HUES48 (cell line): ENCODE measurements at regions not wholly inside any gene's neighbourhood (a gene's known extent, or its start where the extent isn't known, plus 50 kb on each side); places are given as distances from the start of the nearest gene placed in this dataset.

ENCODE experiments used
- H3K27ac ChIP-seq: one replicate; pipeline ENCODE4 v1.7.0; 2013; ENCODE audit warnings: low read depth, low read length, inconsistent platforms
- H3K27me3 ChIP-seq: 2 replicates; pipeline ENCODE4 v1.6.1; 2013; ENCODE audit warnings: mild to moderate bottlenecking, low read length; ENCODE audit not compliant: control insufficient read depth, insufficient read depth
- H3K36me3 ChIP-seq: 2 replicates; pipeline ENCODE4 v1.6.1; 2013; ENCODE audit warnings: low read length; ENCODE audit not compliant: control insufficient read depth, insufficient read depth
- H3K4me1 ChIP-seq: 2 replicates; pipeline ENCODE4 v1.6.1; 2013; ENCODE audit warnings: mild to moderate bottlenecking, low read length; ENCODE audit not compliant: control insufficient read depth, insufficient read depth
- H3K4me3 ChIP-seq: 2 replicates; pipeline ENCODE4 v1.5.1; 2013; ENCODE audit warnings: mild to moderate bottlenecking, low read depth, low read length
- H3K9ac ChIP-seq: 2 replicates; pipeline ENCODE4 v1.6.1; 2013; ENCODE audit warnings: mild to moderate bottlenecking, low read depth, low read length, moderate library complexity
- H3K9me3 ChIP-seq: 2 replicates; pipeline ENCODE4 v1.6.1; 2013; ENCODE audit warnings: low read length; ENCODE audit not compliant: control insufficient read depth, insufficient read depth

GRCh38 chr1:209095627-209096595, 487.6 kb upstream of the CAMK1G start:
- Histone ChIP-seq H3K27me3 (no peaks in the 10 kb centered on the region), H3K27ac (no peak overlapping the region), H3K4me3 (no peak overlapping the region), H3K9ac (no peak overlapping the region), H3K4me1 (no peaks in the 10 kb centered on the region), H3K9me3 (no peaks in the 10 kb centered on the region), H3K36me3 (no peaks in the 10 kb centered on the region)

GRCh38 chr1:209100460-209100859, 483.1 kb upstream of the CAMK1G start:
- no peak overlapping the region for H3K4me3 ChIP-seq
- H3K9ac ChIP-seq, result no peak overlapping the region
- peaks cover 8% of the 10 kb centered on the region; the same call in 1 of the 2 replicates for H3K4me1 ChIP-seq
- no peaks in the 10 kb centered on the region for H3K27me3 ChIP-seq
- no peaks in the 10 kb centered on the region for H3K9me3 ChIP-seq
- no peaks in the 10 kb centered on the region for H3K36me3 ChIP-seq
- no peak overlapping the region for H3K27ac ChIP-seq

GRCh38 chr1:209101106-209101505, 482.4 kb upstream of the CAMK1G start:
- H3K36me3 ChIP-seq, result no peaks in the 10 kb centered on the region
- H3K9ac ChIP-seq, result no peak overlapping the region
- H3K4me1 ChIP-seq, result peaks cover 15% of the 10 kb centered on the region
- H3K27me3 ChIP-seq, result no peaks in the 10 kb centered on the region
- H3K27ac ChIP-seq, result no peak overlapping the region
- no peaks in the 10 kb centered on the region for H3K9me3 ChIP-seq
- no peak overlapping the region for H3K4me3 ChIP-seq

- Histone ChIP-seq H3K36me3 (no peaks in the 10 kb centered on the region), H3K4me3 (no peak overlapping the region), H3K27ac (no peak overlapping the region), H3K9me3 (no peaks in the 10 kb centered on the region), H3K9ac (no peak overlapping the region), H3K4me1 (peaks cover 23% of the 10 kb centered on the region), H3K27me3 (no peaks in the 10 kb centered on the region)
Measured at GRCh38 chr1:209102120-209102519, 481.4 kb upstream of the CAMK1G start.

- no peak overlapping the region for H3K9ac ChIP-seq
- H3K4me1 ChIP-seq, result peaks cover 23% of the 10 kb centered on the region
- no peak overlapping the region for H3K4me3 ChIP-seq
- H3K36me3 ChIP-seq, result no peaks in the 10 kb centered on the region
- H3K27me3 ChIP-seq, result no peaks in the 10 kb centered on the region
- no peak overlapping the region for H3K27ac ChIP-seq
- no peaks in the 10 kb centered on the region for H3K9me3 ChIP-seq
Measured at GRCh38 chr1:209102531-209102930, 481.0 kb upstream of the CAMK1G start.

GRCh38 chr1:209103092-209103491, 480.4 kb upstream of the CAMK1G start:
- H3K4me1 ChIP-seq, result peaks cover 23% of the 10 kb centered on the region
- H3K9me3 ChIP-seq, result no peaks in the 10 kb centered on the region
- no peaks in the 10 kb centered on the region for H3K36me3 ChIP-seq
- no peaks in the 10 kb centered on the region for H3K27me3 ChIP-seq
- no peak overlapping the region for H3K4me3 ChIP-seq
- no peak overlapping the region for H3K27ac ChIP-seq
- H3K9ac ChIP-seq, result no peak overlapping the region

GRCh38 chr1:209104646-209105045, 478.9 kb upstream of the CAMK1G start:
- H3K9ac ChIP-seq, result no peak overlapping the region
- H3K27me3 ChIP-seq, result no peaks in the 10 kb centered on the region
- no peaks in the 10 kb centered on the region for H3K9me3 ChIP-seq
- H3K36me3 ChIP-seq, result no peaks in the 10 kb centered on the region
- H3K4me1 ChIP-seq, result peaks cover 23% of the 10 kb centered on the region
- H3K4me3 ChIP-seq, result no peak overlapping the region
- no peak overlapping the region for H3K27ac ChIP-seq

- Histone ChIP-seq H3K4me3 (no peak overlapping the region), H3K9me3 (no peaks in the 10 kb centered on the region), H3K27ac (no peak overlapping the region), H3K36me3 (no peaks in the 10 kb centered on the region), H3K27me3 (no peaks in the 10 kb centered on the region), H3K4me1 (peaks cover 23% of the 10 kb centered on the region), H3K9ac (no peak overlapping the region)
Measured at GRCh38 chr1:209105701-209106100, 477.8 kb upstream of the CAMK1G start.

GRCh38 chr1:209106237-209106741, 477.2 kb upstream of the CAMK1G start:
- no peak overlapping the region for H3K27ac ChIP-seq

GRCh38 chr1:209106861-209107260, 476.7 kb upstream of the CAMK1G start:
- Histone ChIP-seq H3K36me3 (no peaks in the 10 kb centered on the region), H3K27me3 (no peaks in the 10 kb centered on the region), H3K4me3 (no peak overlapping the region), H3K4me1 (peaks cover 23% of the 10 kb centered on the region), H3K27ac (no peak overlapping the region), H3K9ac (no peak overlapping the region), H3K9me3 (no peaks in the 10 kb centered on the region)

More at GRCh38 chr1:209106237-209106741, 477.2 kb upstream of the CAMK1G start:
- no peaks in the 10 kb centered on the region for H3K27me3 ChIP-seq
- H3K36me3 ChIP-seq, result no peaks in the 10 kb centered on the region
- no peak overlapping the region for H3K9ac ChIP-seq
- H3K9me3 ChIP-seq, result no peaks in the 10 kb centered on the region
- peaks cover 23% of the 10 kb centered on the region for H3K4me1 ChIP-seq
- no peak overlapping the region for H3K4me3 ChIP-seq

- Histone ChIP-seq H3K27me3 (no peaks in the 10 kb centered on the region), H3K4me1 (peaks cover 21% of the 10 kb centered on the region), H3K4me3 (no peak overlapping the region), H3K9me3 (no peaks in the 10 kb centered on the region), H3K27ac (no peak overlapping the region), H3K9ac (no peak overlapping the region), H3K36me3 (no peaks in the 10 kb centered on the region)
Measured at GRCh38 chr1:209107535-209107934, 476.0 kb upstream of the CAMK1G start.
